H1 (cell line): ENCODE measurements at regions not wholly inside any gene's neighbourhood (a gene's known extent, or its start where the extent isn't known, plus 50 kb on each side); places are given as distances from the start of the nearest gene placed in this dataset.
A peak's percentile ranks its signal among the peaks of the same experiment; 100 is the strongest.

Experiments used
- CTCF ChIA-PET: fragments of 300-600 bp; sonication (Branson Sonifier 250); formaldehyde crosslinking; loops from one replicate; lab custom pipeline; 2021; ENCODE audit not compliant: partially characterized antibody; lab: Charles Lee
- POLR2A ChIA-PET: fragments of 300-600 bp; sonication (Branson Sonifier 250); formaldehyde crosslinking; loops from one replicate; lab custom pipeline; 2021; ENCODE audit warnings: inconsistent platforms; ENCODE audit not compliant: partially characterized antibody; lab: Charles Lee
- DNase-seq, 2 experiments: peaks; one replicate each; pipeline versions ENCODE4 v3.0.0 to v3.0.0-alpha.2; 2010 to 2022; ENCODE audit warnings: low spot score in 2 of 2, low read depth in 1 of 2, mixed read lengths in 1 of 2
- FAIRE-seq: peaks from 2 replicates; lab custom pipeline; 2011; peaks lifted over from hg19 to GRCh38; lab: Jason Lieb, UNC
- H2AFZ ChIP-seq: 2 replicates; pipeline ENCODE4 v1.8.1; 2012; ENCODE audit warnings: low read length, inconsistent platforms
- H2AK5ac ChIP-seq: 2 replicates; pipeline ENCODE4 v1.6.1; 2013; ENCODE audit warnings: low read depth, low read length
- H2BK120ac ChIP-seq: replicated peaks from 2 replicates; pipeline ENCODE3; 2013; ENCODE audit warnings: low read depth, low read length, inconsistent platforms
- H2BK12ac ChIP-seq: 2 replicates; pipeline ENCODE4 v1.6.1; 2013; ENCODE audit warnings: low read depth, low read length
- H2BK15ac ChIP-seq: 2 replicates; pipeline ENCODE4 v1.6.1; 2013; ENCODE audit warnings: low read length
- H2BK20ac ChIP-seq: 2 replicates; pipeline ENCODE4 v1.6.1; 2013; ENCODE audit warnings: low read length
- H2BK5ac ChIP-seq: 2 replicates; pipeline ENCODE4 v1.6.1; 2013; ENCODE audit warnings: low read depth, low read length
- H3K14ac ChIP-seq: 2 replicates; pipeline ENCODE4 v1.6.1; 2013; ENCODE audit warnings: inconsistent platforms; ENCODE audit not compliant: insufficient read length
- H3K18ac ChIP-seq: 2 replicates; pipeline ENCODE4 v1.6.1; 2013; ENCODE audit warnings: low read length; ENCODE audit errors: extremely low read depth
- H3K23ac ChIP-seq: 2 replicates; pipeline ENCODE4 v1.6.1; 2013; ENCODE audit warnings: inconsistent platforms; ENCODE audit not compliant: insufficient read length
- H3K23me2 ChIP-seq: 2 replicates; pipeline ENCODE4 v1.6.1; 2013; ENCODE audit warnings: low read depth, low read length
- H3K27ac ChIP-seq: 2 replicates; pipeline ENCODE4 v1.6.1; 2011; ENCODE audit warnings: low read depth, low read length, inconsistent platforms
- H3K27me3 ChIP-seq, 4 experiments: replicated peaks in 1 of 4; 1 replicate in 1 of 4; 2 replicates in 3 of 4; pipeline versions ENCODE4 v1.6.1 to v1.8.1; 2011 to 2013; ENCODE audit warnings: low read length in 3 of 4, mild to moderate bottlenecking in 3 of 4, inconsistent platforms in 2 of 4, mixed read lengths in 2 of 4, moderate library complexity in 1 of 4; ENCODE audit not compliant: control insufficient read depth in 3 of 4, insufficient read depth in 3 of 4; ENCODE audit errors: extremely low read depth in 1 of 4
- H3K36me3 ChIP-seq, 4 experiments: 2 replicates each; pipeline versions ENCODE4 v1.6.1 to v1.8.1; 2011 to 2013; ENCODE audit warnings: mild to moderate bottlenecking in 4 of 4, low read length in 3 of 4, moderate library complexity in 2 of 4, control low read depth in 1 of 4, inconsistent platforms in 1 of 4; ENCODE audit not compliant: insufficient read depth in 4 of 4, control insufficient read depth in 2 of 4
- H3K4ac ChIP-seq: replicated peaks from 2 replicates; pipeline ENCODE3; 2013; ENCODE audit warnings: low read length, low read depth, mixed read lengths, inconsistent platforms; ENCODE audit not compliant: insufficient read length
- H3K4me1 ChIP-seq, 4 experiments: replicated peaks in 1 of 4; 1 replicate in 1 of 4; 2 replicates in 3 of 4; pipeline versions ENCODE4 v1.6.1 to v1.8.1; 2011 to 2013; ENCODE audit warnings: low read length in 3 of 4, inconsistent platforms in 2 of 4, mixed read lengths in 1 of 4; ENCODE audit not compliant: insufficient read depth in 4 of 4, control insufficient read depth in 3 of 4
- H3K4me2 ChIP-seq, 2 experiments: 2 replicates each; pipeline versions ENCODE4 v1.6.1 to v1.8.1; 2011 to 2013; ENCODE audit warnings: low read depth in 2 of 2, low read length in 2 of 2, control low read depth in 1 of 2, inconsistent platforms in 1 of 2, mild to moderate bottlenecking in 1 of 2; ENCODE audit not compliant: insufficient read depth in 1 of 2
- H3K4me3 ChIP-seq, 4 experiments: fragments of 200-600, 300-600 bp in 1 of 4; sonication (generic), shearing (Covaris generic), sonication (Bioruptor Twin) in 1 of 4; 2 replicates each; pipeline versions ENCODE4 v1.5.1 to v1.8.1; 2011 to 2016; ENCODE audit warnings: low read length in 4 of 4, low read depth in 3 of 4, control low read depth in 2 of 4, inconsistent platforms in 2 of 4, mild to moderate bottlenecking in 2 of 4, mixed read lengths in 1 of 4, moderate library complexity in 1 of 4; ENCODE audit not compliant: insufficient read depth in 2 of 4; ENCODE audit errors: extremely low read depth in 1 of 4
- H3K56ac ChIP-seq: replicated peaks from 2 replicates; pipeline ENCODE3; 2013; ENCODE audit warnings: low read depth, mild to moderate bottlenecking, mixed read lengths, low read length, inconsistent platforms; ENCODE audit not compliant: insufficient read length
- H3K79me1 ChIP-seq: 2 replicates; pipeline ENCODE4 v1.6.1; 2013; ENCODE audit warnings: low read depth, low read length, control low read depth
- H3K79me2 ChIP-seq, 2 experiments: 2 replicates each; pipeline versions ENCODE4 v1.6.1 to v1.8.1; 2012 to 2013; ENCODE audit warnings: low read length in 2 of 2, mild to moderate bottlenecking in 2 of 2, inconsistent platforms in 1 of 2; ENCODE audit not compliant: insufficient read depth in 2 of 2, control insufficient read depth in 1 of 2
- H3K9ac ChIP-seq, 4 experiments: replicated peaks in 1 of 4; 1 replicate in 1 of 4; 2 replicates in 3 of 4; pipeline versions ENCODE4 v1.6.1 to v1.8.1; 2011 to 2013; ENCODE audit warnings: low read depth in 3 of 4, low read length in 3 of 4, control low read depth in 2 of 4, mild to moderate bottlenecking in 2 of 4, moderate library complexity in 2 of 4, inconsistent platforms in 1 of 4; ENCODE audit errors: extremely low read depth in 1 of 4
- H3K9me3 ChIP-seq, 2 experiments: 2 replicates each; pipeline versions ENCODE4 v1.6.1 to v1.8.1; 2012 to 2013; ENCODE audit warnings: mild to moderate bottlenecking in 2 of 2, moderate library complexity in 2 of 2, control low read depth in 1 of 2, inconsistent platforms in 1 of 2, low read depth in 1 of 2, low read length in 1 of 2, mixed read lengths in 1 of 2; ENCODE audit not compliant: insufficient read depth in 2 of 2
- H4K20me1 ChIP-seq, 2 experiments: replicated peaks in 1 of 2; 2 replicates each; pipeline versions ENCODE3 to v1.8.1; 2011 to 2013; ENCODE audit warnings: inconsistent platforms in 2 of 2, low read length in 2 of 2, mild to moderate bottlenecking in 1 of 2; ENCODE audit not compliant: insufficient read depth in 2 of 2, control insufficient read depth in 1 of 2
- H4K5ac ChIP-seq: 2 replicates; pipeline ENCODE4 v1.6.1; 2013; ENCODE audit warnings: low read length, low read depth, mixed read lengths, inconsistent platforms; ENCODE audit not compliant: insufficient read length
- H4K8ac ChIP-seq: 2 replicates; pipeline ENCODE4 v1.8.0; 2013; ENCODE audit warnings: mild to moderate bottlenecking, moderate library complexity, low read length, inconsistent platforms; ENCODE audit not compliant: insufficient read depth; ENCODE audit errors: extremely low read depth
- H4K91ac ChIP-seq: replicated peaks from 2 replicates; pipeline ENCODE3; 2013; ENCODE audit warnings: low read length, mixed read lengths, inconsistent platforms; ENCODE audit not compliant: insufficient read length
- RAD21 ChIP-seq, 2 experiments: IDR thresholded peaks in 1 of 2; conservative IDR thresholded peaks in 1 of 2; 2 replicates each; pipeline ENCODE4 v1.6.1; 2011; ENCODE audit warnings: low read depth in 2 of 2, low read length in 2 of 2, improper control_type of control experiment in 1 of 2, inconsistent platforms in 1 of 2, mild to moderate bottlenecking in 1 of 2, moderate library complexity in 1 of 2
- SIRT6 ChIP-seq: IDR thresholded peaks from one replicate; pipeline ENCODE4 v1.7.1; 2012; ENCODE audit warnings: low read length, inconsistent platforms
- WGBS, 2 experiments: shearing (Covaris generic) in 1 of 2; methylation state at CpG; one replicate each; pipeline versions ENCODE4 v1.1.6 to v1.1.7; 2013 to 2015; ENCODE audit warnings: low lambda C conversion rate in 2 of 2, mixed read lengths in 2 of 2, inconsistent platforms in 1 of 2, low coverage in 1 of 2, missing lambda C conversion rate in 1 of 2; ENCODE audit not compliant: insufficient replicate concordance in 2 of 2, insufficient coverage in 1 of 2, insufficient read length in 1 of 2; ENCODE audit errors: extremely low coverage in 1 of 2, missing lambda C conversion rate in 1 of 2; 5-methylcytosine and 5-hydroxymethylcytosine counted together

- no peak overlapping the region for H3K4me3 ChIP-seq
These were observed 306.3 kb downstream of the SOX9 start for GRCh38 chr17:72426948-72427760.

More at GRCh38 chr17:72426948-72427760, 306.3 kb downstream of the SOX9 start:
- Histone ChIP-seq H2BK5ac (no peak overlapping the region), H3K9me3 (no peaks in the 10 kb centered on the region), H2BK20ac (no peak overlapping the region), H3K4ac (no peak overlapping the region), H3K79me1 (no peaks in the 10 kb centered on the region), H2AK5ac (no peak overlapping the region), H3K18ac (no peak overlapping the region; the same call in 1 of the 2 replicates), H4K91ac (no peak overlapping the region), H4K20me1 (no peaks in the 10 kb centered on the region), H4K8ac (no peak overlapping the region), H3K27ac (no peak overlapping the region)
- DNase-seq = no peak
- no peak for FAIRE-seq
- ChIA-PET POLR2A (no interaction called here), CTCF (interaction anchor here (0.6 to 1.4 kb wide), 5 partner anchors 16 to 311 kb away, joined by 3 to 6 read pairs (median 3); no protein-coding TSS in a partner anchor)
- peak in 1 of 2 experiments; percentile 26; a peak in 1 of 4 replicates for TF ChIP-seq RAD21 (IDR thresholded peaks at IDR 0.05 in 1 of 2, conservative IDR thresholded peaks at IDR 0.05 in 1 of 2; ENCODE audit: low read depth in 2 of 2, low read length in 2 of 2)
- no peak for TF ChIP-seq SIRT6
- TF ChIP-seq, all 59 proteins: peak for 1
- H2BK12ac ChIP-seq = no peak overlapping the region
- no peak overlapping the region for H3K56ac ChIP-seq
- no peak overlapping the region for H3K14ac ChIP-seq
- no peak overlapping the region for H3K23ac ChIP-seq
- no peaks in the 10 kb centered on the region for H3K36me3 ChIP-seq
- no peak overlapping the region for H2BK120ac ChIP-seq
- H4K5ac ChIP-seq = no peak overlapping the region
- H3K9ac ChIP-seq = no peak overlapping the region
- H3K4me2 ChIP-seq = no peak overlapping the region
- no peaks in the 10 kb centered on the region for H3K27me3 ChIP-seq
- H3K79me2 ChIP-seq = no peaks in the 10 kb centered on the region
- peaks cover 0 to 5% (median 0%) of the 10 kb centered on the region in 4 experiments; a peak in 2 of 7 replicates for H3K4me1 ChIP-seq
- H2BK15ac ChIP-seq = no peak overlapping the region
- H3K23me2 ChIP-seq = no peaks in the 10 kb centered on the region
- 87% methylated on average over 7 of the region's 7 CpGs; no CpG with 5 or more reads in 1 of the 2 experiments for WGBS, 2 experiments
- no peak overlapping the region for H2AFZ ChIP-seq
